ENCODE measurements at regions not wholly inside any gene's neighbourhood (a gene's known extent, or its start where the extent isn't known, plus 50 kb on each side); places are given as distances from the start of the nearest gene placed in this dataset.

DNA sequence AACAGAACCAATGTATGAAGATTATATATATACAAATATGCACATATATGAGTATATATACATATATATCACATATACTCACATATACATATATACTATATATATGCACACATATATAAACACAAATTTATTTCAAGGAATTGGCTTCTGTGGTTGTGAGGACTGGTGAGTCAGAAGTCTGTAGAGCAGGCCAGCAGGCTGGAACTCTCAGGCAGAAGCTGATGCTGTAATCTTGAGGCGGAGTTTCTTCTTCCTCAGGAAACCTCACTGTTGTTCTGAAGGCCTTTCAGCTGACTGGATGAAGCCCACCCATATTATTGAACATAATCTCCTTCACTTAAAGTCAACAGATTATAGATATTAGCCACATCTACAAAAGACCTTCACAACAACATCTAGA lies 143.9 kb upstream of the CREB1 start:
- TF ChIP-seq, protein P1, sequence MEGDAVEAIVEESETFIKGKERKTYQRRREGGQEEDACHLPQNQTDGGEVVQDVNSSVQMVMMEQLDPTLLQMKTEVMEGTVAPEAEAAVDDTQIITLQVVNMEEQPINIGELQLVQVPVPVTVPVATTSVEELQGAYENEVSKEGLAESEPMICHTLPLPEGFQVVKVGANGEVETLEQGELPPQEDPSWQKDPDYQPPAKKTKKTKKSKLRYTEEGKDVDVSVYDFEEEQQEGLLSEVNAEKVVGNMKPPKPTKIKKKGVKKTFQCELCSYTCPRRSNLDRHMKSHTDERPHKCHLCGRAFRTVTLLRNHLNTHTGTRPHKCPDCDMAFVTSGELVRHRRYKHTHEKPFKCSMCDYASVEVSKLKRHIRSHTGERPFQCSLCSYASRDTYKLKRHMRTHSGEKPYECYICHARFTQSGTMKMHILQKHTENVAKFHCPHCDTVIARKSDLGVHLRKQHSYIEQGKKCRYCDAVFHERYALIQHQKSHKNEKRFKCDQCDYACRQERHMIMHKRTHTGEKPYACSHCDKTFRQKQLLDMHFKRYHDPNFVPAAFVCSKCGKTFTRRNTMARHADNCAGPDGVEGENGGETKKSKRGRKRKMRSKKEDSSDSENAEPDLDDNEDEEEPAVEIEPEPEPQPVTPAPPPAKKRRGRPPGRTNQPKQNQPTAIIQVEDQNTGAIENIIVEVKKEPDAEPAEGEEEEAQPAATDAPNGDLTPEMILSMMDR (IDR thresholded peaks at IDR 0.05) = no peak
- no peak for TF ChIP-seq POLR2A (IDR thresholded peaks at IDR 0.05)

Measured in ovary (tissue), 3 donors.